ENCODE measurements at regions not wholly inside any gene's neighbourhood (a gene's known extent, or its start where the extent isn't known, plus 50 kb on each side); places are given as distances from the start of the nearest gene placed in this dataset.

DNA sequence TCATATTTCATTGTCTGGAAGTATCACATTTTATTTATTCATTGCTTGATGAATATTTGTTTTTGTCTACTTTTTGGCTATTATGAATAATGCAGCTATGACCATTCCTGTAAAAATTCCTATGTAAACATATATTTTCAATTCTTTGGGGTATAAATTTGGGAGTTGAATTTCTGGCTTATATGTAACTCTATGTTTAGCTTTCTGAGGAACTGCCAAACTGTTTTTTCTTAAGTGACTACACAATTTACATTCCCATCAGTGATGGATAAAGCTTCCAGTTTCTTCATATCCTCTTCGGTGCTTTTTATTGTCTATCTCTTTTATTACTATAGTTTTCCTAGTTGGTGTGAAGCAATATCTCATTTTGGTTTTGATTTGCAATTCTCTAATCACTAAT lies 115.6 kb upstream of the CXCL12 start:
- no peak overlapping the region for H3K27ac Mint-ChIP-seq
- peaks cover 0 to 6% (median 4%) of the 10 kb centered on the region in 6 donors for H3K9me3 Mint-ChIP-seq
- no peaks in the 10 kb centered on the region for H3K4me1 Mint-ChIP-seq
- no peak overlapping the region for H3K4me3 Mint-ChIP-seq
- H3K27me3 Mint-ChIP-seq (ENCODE audit: low read depth in 3 of 3), result peaks cover 0 to 3% (median 0%) of the 10 kb centered on the region in 3 donors
- H3K36me3 Mint-ChIP-seq, result no peaks in the 10 kb centered on the region
- no peak for DNase-seq

DNA sequence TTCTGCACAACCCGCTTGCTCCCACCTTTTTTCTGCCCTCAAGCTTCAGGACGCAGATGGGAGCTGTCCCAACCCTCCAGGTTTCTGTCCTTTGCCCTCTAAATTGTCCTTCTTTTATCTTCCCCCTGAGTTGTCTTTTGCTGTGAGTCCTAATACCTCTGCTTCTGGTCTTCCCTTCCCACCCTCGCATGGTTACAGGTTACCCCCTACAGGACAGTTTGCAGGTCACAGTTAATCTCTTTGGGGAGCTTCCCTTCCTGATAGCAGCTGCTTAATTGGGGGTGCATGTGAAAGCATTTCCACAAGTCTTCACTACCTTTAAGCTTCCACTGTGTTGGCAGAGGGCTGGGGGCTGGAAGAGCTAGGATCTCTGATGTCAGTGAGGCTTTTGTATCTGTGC lies 121.5 kb upstream of the CXCL12 start:
- H3K27ac Mint-ChIP-seq, result no peak overlapping the region
- DNase-seq, result no peak
- no peaks in the 10 kb centered on the region for H3K4me1 Mint-ChIP-seq
- H3K9me3 Mint-ChIP-seq, result peaks cover 0 to 2% (median 0%) of the 10 kb centered on the region in 6 donors
- peaks cover 3 to 5% (median 4%) of the 10 kb centered on the region in 3 donors for H3K27me3 Mint-ChIP-seq (ENCODE audit: low read depth in 3 of 3)
- no peaks in the 10 kb centered on the region for H3K36me3 Mint-ChIP-seq
- no peak overlapping the region for H3K4me3 Mint-ChIP-seq

DNA sequence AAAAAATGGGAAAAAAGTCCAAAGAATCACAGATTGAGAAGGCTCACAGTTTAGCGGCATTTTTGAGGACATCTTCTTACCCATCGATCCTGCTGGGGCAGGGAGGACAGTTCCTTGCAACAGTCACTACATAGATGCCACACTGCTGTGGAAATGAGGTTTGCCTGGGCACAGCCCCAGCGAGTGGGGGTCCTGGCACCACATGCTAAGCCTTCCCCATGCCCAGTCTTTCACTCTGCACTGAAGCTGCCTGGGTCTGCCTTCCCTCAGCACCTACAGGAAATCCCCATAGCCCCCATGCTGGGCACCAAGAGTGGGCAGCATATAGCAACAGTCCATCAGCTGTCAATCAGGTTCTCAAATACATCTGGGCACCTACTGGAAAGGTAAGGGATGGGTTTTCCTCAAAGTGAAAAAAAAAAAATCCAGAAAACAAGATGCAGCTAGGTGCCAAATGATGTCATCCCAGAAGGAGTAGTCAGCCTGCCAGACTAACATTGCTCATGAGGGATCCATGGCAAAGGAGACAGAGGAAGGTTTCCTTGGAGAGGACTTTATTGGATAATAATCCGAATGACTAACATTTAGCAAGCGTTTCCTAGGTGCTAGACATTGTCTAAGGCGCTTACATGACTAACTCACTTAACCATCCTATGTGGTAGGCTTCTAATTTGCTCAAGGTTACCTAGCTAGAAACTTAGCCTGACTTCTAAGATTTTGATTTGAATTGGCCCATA lies 125.7 kb upstream of the CXCL12 start:
- no peak for DNase-seq
- Mint-ChIP-seq H3K27ac (no peak overlapping the region), H3K4me3 (no peak overlapping the region), H3K4me1 (no peaks in the 10 kb centered on the region), H3K27me3 (ENCODE audit: low read depth in 3 of 3) (peaks cover 3 to 5% (median 4%) of the 10 kb centered on the region in 3 donors), H3K9me3 (peaks cover 0 to 3% (median 0%) of the 10 kb centered on the region in 6 donors), H3K36me3 (no peaks in the 10 kb centered on the region)

DNA sequence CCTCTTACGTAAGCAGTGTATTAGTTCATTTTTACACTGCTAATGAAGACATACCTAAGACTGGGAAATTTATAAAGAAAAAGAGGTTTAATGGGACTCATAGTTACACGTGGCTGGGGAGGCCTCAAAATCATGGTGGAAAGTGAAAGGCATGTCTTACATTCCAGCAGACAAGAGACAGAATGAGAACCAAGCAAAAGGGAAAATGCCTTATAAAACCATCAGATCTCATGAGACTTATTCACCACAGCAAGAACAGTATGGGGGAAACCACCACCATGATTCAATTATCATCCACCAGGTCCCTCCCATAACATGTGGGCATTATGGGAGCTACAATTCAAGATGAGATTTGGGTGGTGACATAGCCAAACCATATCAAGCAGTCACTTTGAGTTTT lies 126.3 kb upstream of the CXCL12 start:
- no peak for DNase-seq
- H3K9me3 Mint-ChIP-seq, result peaks cover 0 to 3% (median 0%) of the 10 kb centered on the region in 6 donors
- no peak overlapping the region for H3K4me3 Mint-ChIP-seq
- no peaks in the 10 kb centered on the region for H3K36me3 Mint-ChIP-seq
- H3K4me1 Mint-ChIP-seq, result no peaks in the 10 kb centered on the region
- H3K27ac Mint-ChIP-seq, result no peak overlapping the region
- H3K27me3 Mint-ChIP-seq (ENCODE audit: low read depth in 3 of 3), result peaks cover 3 to 5% (median 4%) of the 10 kb centered on the region in 3 donors

DNA sequence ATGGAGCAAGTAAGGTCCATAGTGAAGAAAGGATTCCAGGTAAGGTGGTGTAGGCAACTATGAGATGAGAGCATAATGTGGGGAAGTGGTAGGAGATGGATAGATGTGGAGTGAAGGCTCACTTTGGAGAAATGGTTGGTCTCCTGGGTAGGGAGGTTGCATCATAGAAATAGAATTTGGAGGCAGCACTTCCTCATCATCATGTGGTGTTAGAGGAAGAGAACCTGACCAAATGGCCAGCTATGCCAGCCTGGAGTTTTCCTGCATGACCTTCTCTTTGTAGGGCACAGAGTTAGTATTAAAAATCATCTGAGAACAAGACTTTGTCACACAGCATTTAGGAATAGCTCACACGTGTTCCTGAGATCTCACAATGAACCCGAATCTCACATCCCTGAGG lies 126.7 kb upstream of the CXCL12 start:
- Mint-ChIP-seq H3K4me1 (no peaks in the 10 kb centered on the region), H3K27me3 (ENCODE audit: low read depth in 3 of 3) (peaks cover 3 to 5% (median 4%) of the 10 kb centered on the region in 3 donors), H3K4me3 (no peak overlapping the region), H3K9me3 (peaks cover 0 to 1% (median 0%) of the 10 kb centered on the region in 6 donors), H3K36me3 (no peaks in the 10 kb centered on the region), H3K27ac (no peak overlapping the region)
- no peak for DNase-seq

DNA sequence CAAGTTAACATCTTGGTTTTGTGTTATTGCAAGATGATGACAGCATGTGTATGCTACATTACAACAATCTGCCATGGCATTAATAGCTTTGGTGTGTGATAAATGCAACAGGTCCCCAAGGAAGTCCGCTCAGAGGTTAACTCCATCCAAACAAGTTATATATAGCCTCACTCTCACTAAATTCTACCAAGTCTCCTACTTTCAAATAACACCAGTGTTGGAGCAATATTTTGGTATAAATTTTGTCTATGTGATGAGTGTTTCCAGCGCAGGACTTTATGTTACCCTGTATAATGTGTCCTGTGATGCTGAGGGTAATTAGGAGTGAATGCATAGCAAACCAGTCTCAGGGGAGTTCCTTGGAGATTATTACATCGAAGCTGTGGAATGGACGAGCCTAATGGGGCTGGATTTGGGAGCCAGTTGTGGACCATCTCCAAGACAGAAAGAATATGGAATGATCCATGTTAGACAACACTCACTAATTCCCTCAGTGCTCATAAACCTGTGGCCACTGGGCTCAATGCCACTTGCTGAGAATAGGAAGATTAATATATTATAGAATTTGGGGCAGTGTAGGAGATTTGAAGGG lies 127.6 kb upstream of the CXCL12 start:
- Mint-ChIP-seq H3K36me3 (no peaks in the 10 kb centered on the region), H3K4me1 (no peaks in the 10 kb centered on the region), H3K27ac (no peak overlapping the region), H3K4me3 (no peak overlapping the region), H3K9me3 (peaks cover 0 to 1% (median 0%) of the 10 kb centered on the region in 6 donors), H3K27me3 (ENCODE audit: low read depth in 3 of 3) (peaks cover 3 to 4% (median 3%) of the 10 kb centered on the region in 3 donors)
- DNase-seq, result no peak

DNA sequence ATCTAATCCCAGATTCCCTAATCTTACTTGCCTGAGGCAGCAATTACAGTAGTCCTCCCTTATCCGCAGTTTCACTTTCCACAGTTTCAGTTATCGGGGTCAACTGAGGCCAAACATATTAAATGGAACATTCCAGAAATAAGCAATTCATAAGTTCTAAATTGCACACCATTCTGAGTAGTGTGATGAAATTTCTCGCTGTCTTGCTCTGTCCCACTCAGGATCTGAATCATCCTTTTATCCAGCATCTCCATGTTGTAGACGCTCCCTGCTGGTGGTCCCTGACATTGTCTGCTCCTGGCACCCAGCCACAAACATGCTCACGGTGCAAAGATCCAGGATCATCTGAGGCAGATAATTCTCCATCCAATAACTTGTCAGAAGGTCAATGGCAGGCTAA lies 128.7 kb upstream of the CXCL12 start:
- Mint-ChIP-seq H3K9me3 (peaks cover 0 to 1% (median 0%) of the 10 kb centered on the region in 6 donors), H3K4me3 (no peak overlapping the region), H3K36me3 (no peaks in the 10 kb centered on the region), H3K4me1 (no peaks in the 10 kb centered on the region), H3K27ac (no peak overlapping the region), H3K27me3 (ENCODE audit: low read depth in 3 of 3) (peaks cover 0 to 4% (median 3%) of the 10 kb centered on the region in 3 donors)
- DNase-seq, result no peak

DNA sequence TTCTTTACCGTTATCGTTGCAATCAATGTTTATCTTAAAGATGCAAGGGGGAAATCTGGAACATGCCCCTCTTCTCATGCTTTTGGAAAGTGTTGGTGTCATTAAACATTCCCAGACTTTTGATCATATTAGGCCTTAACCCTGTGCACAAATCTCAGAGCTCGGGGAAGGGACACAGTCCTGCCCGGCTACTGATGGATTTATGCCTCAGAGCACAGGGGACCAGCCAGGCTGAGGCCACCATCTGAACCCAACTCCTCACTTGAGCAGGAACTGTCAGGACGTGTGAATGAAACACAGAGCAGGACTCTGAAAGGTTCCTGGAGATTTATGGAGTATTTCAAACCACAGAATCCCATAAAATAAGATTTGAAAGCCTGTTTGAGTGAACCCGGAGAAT lies 132.0 kb upstream of the CXCL12 start:
- Mint-ChIP-seq H3K9me3 (no peaks in the 10 kb centered on the region), H3K4me3 (no peak overlapping the region), H3K4me1 (no peaks in the 10 kb centered on the region), H3K27me3 (ENCODE audit: low read depth in 3 of 3) (peaks cover 0 to 2% (median 2%) of the 10 kb centered on the region in 3 donors), H3K27ac (no peak overlapping the region), H3K36me3 (no peaks in the 10 kb centered on the region)
- no peak for DNase-seq

DNA sequence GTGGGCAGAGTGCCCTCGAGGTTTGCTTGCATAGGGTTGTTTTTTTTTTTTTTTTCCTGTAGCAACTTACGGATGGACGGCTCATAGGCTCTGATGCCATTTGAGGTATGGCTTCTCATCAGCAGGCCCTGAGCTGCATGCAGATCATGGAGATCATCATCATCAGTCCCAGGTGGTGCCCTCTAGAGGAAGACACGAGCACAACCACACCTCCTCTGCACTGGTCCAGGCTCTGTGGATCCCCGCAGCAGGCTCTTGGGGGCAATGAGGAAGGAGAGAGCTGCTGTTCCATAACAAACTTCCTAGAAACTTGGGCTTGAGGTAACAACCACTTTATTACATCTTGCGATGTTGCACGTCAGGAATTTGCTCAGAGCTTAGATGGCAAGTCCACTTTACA lies 132.7 kb upstream of the CXCL12 start:
- H3K9me3 Mint-ChIP-seq, result no peaks in the 10 kb centered on the region
- DNase-seq, result no peak
- no peak overlapping the region for H3K4me3 Mint-ChIP-seq
- no peaks in the 10 kb centered on the region for H3K36me3 Mint-ChIP-seq
- no peak overlapping the region for H3K27ac Mint-ChIP-seq
- peaks cover 0 to 2% (median 2%) of the 10 kb centered on the region in 3 donors for H3K27me3 Mint-ChIP-seq (ENCODE audit: low read depth in 3 of 3)
- no peaks in the 10 kb centered on the region for H3K4me1 Mint-ChIP-seq

DNA sequence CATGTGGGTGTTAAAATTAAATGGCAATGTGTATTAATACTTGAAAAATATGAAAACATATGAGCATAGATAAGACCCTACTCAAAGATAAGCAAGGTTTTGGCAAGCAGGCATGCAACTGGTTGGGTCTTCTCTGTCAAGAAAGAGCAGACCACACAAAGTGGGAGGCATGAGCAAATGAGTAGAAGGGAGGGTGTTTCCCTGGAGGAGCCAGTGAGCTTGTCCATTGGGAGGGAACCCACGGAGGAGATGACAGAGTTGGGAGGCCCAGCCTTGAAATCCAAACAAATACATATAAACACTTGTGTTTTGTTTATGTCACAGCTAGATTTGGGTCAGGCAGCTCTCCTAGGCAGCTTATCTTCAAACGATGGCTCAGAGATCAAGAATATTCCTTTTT lies 134.5 kb upstream of the CXCL12 start:
- H3K27ac Mint-ChIP-seq, result no peak overlapping the region
- H3K36me3 Mint-ChIP-seq, result no peaks in the 10 kb centered on the region
- DNase-seq, result no peak
- H3K27me3 Mint-ChIP-seq (ENCODE audit: low read depth in 3 of 3), result peaks cover 1 to 2% (median 2%) of the 10 kb centered on the region in 3 donors
- no peaks in the 10 kb centered on the region for H3K4me1 Mint-ChIP-seq
- H3K9me3 Mint-ChIP-seq, result peaks cover 0 to 4% (median 1%) of the 10 kb centered on the region in 6 donors
- no peak overlapping the region for H3K4me3 Mint-ChIP-seq

DNA sequence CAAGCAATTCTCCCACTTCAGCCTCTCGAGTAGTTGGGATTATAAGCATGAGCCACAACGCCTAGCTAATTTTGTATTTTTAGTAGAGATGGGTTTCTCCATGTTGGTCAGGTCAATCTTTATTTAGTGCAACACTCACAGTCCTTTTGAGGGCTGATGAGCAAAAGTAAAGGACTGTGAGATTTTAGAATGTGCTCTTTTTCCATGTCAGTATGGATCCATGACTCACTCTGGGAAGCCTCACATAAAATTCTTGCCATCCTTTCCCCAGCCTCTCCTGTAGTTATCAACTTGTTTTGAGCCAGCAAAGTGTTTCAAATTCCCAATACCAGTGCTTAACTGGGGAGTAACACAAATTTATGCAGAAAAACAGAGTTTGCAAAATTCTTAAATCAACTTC lies 135.8 kb upstream of the CXCL12 start:
- Mint-ChIP-seq H3K4me3 (no peak overlapping the region), H3K27ac (no peak overlapping the region), H3K4me1 (no peaks in the 10 kb centered on the region), H3K27me3 (ENCODE audit: low read depth in 3 of 3) (peaks cover 1 to 2% (median 2%) of the 10 kb centered on the region in 3 donors), H3K36me3 (no peaks in the 10 kb centered on the region), H3K9me3 (peaks cover 0 to 8% (median 4%) of the 10 kb centered on the region in 6 donors)
- DNase-seq, result no peak

DNA sequence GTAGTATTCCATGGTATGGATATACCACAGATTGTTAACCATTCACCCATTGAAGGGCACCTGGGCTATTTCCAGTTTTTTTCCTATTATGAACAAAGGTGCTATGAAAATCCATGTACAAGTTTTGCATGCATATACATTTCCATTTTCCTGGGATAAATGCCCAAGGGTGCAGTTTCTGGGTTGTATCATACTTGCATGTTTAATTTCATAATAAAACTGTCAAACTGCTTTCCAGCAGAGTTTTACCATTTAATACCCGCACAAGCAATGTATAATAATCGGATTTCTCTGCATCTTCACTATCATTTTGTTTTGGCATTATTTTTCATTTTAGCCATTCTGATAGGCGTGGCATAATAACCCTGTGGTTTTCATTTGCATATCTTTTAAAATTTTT lies 154.3 kb upstream of the CXCL12 start:
- no peak overlapping the region for H3K4me3 Mint-ChIP-seq
- no peaks in the 10 kb centered on the region for H3K36me3 Mint-ChIP-seq
- peaks cover 2 to 12% (median 4%) of the 10 kb centered on the region in 6 donors for H3K9me3 Mint-ChIP-seq
- H3K27me3 Mint-ChIP-seq (ENCODE audit: low read depth in 3 of 3), result peaks cover 0 to 3% (median under 1%) of the 10 kb centered on the region in 3 donors
- DNase-seq, result no peak
- H3K27ac Mint-ChIP-seq, result no peak overlapping the region
- H3K4me1 Mint-ChIP-seq, result no peaks in the 10 kb centered on the region

DNA sequence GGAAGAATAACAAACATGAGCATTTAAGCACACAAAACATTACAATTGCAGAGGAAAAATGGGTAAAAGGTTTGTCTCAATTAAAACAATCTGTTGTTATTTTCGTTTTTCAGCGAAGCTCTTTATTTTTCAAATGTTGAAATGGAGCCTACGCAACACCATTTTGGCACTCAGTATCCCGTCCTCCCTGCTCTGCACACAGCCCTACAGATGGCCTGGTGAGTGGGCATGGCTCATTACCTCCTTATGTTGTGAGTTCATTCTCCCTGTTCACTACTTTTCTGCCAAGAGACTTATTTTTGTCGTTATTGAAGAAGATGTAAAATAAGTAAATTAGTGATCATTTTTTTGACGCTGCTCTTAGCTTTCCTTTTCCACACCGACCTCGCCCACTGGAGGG lies 167.8 kb upstream of the CXCL12 start:
- Mint-ChIP-seq H3K9me3 (peaks cover 0 to 12% (median 4%) of the 10 kb centered on the region in 6 donors), H3K4me1 (no peaks in the 10 kb centered on the region), H3K36me3 (no peaks in the 10 kb centered on the region), H3K4me3 (no peak overlapping the region), H3K27me3 (ENCODE audit: low read depth in 3 of 3) (peaks cover 0 to 5% (median 3%) of the 10 kb centered on the region in 3 donors), H3K27ac (no peak overlapping the region)
- DNase-seq, result no peak

DNA sequence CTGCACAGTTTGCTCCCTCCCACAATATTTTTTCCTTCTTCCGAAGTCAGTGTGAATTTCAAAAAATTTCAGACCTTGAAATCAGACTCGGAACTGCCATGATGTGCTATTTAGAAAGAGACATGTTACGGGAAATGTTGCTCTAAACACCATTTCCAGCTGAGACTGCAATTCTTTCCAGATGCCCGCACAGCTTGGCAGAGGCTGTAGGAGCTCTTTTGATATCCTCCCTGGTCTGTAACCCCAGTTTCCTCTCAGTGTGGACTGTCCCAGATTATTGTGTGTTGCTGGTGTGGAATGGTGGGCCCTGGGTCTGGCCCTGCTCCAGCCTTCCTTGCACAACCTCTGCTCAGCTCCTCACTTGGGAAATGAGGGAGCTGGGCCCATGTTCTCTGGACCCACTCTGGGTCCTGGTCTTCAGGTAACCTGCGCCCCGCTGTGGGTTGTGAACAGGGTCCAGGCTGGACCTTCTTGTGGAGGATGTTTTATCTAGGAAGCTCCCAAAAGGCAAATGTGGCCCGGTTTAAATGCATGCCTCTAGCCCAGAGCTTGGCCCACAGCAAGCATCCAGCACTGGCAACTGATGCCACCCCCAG lies 172.8 kb upstream of the CXCL12 start:
- Mint-ChIP-seq H3K36me3 (no peaks in the 10 kb centered on the region), H3K27me3 (ENCODE audit: low read depth in 3 of 3) (peaks cover 0 to 3% (median 2%) of the 10 kb centered on the region in 3 donors), H3K4me3 (no peak overlapping the region), H3K9me3 (peaks cover 0 to 2% (median 0%) of the 10 kb centered on the region in 6 donors), H3K27ac (no peak overlapping the region), H3K4me1 (no peaks in the 10 kb centered on the region)
- DNase-seq, result no peak

Measured in immature natural killer cell (primary cell).